ENCODE measurements at regions not wholly inside any gene's neighbourhood (a gene's known extent, or its start where the extent isn't known, plus 50 kb on each side); places are given as distances from the start of the nearest gene placed in this dataset.
"Not testable (repeated sequence)": the region's sequence is repeated elsewhere in the genome, so short reads cannot be mapped to it uniquely, and the experiment has no call there.

GRCh38 chr17:20840987-20841865 is 201.6 kb downstream of the USP22 start:
- DNase-seq (ENCODE audit: low read depth in 4 of 4, low spot score in 3 of 4), result not testable (repeated sequence)

- not testable (repeated sequence) for DNase-seq (ENCODE audit: low read depth in 4 of 4, low spot score in 3 of 4)
These were observed 200.8 kb downstream of the USP22 start for GRCh38 chr17:20842012-20842411.

GRCh38 chr17:20843261-20843660 is 199.6 kb downstream of the USP22 start:
- DNase-seq (ENCODE audit: low read depth in 4 of 4, low spot score in 3 of 4), result not testable (repeated sequence)

- DNase-seq (ENCODE audit: low read depth in 4 of 4, low spot score in 3 of 4), result not testable (repeated sequence)
These were observed 198.8 kb downstream of the USP22 start for GRCh38 chr17:20843799-20844553.

GRCh38 chr17:20848869-20849443 is 193.9 kb downstream of the USP22 start:
- DNase-seq (ENCODE audit: low read depth in 4 of 4, low spot score in 3 of 4), result not testable (repeated sequence)

- DNase-seq (ENCODE audit: low read depth in 4 of 4, low spot score in 3 of 4), result not testable (repeated sequence)
These were observed 191.1 kb downstream of the USP22 start for GRCh38 chr17:20851591-20852238.

GRCh38 chr17:20852239-20852989 is 190.4 kb downstream of the USP22 start:
- no peak for DNase-seq (ENCODE audit: low read depth in 4 of 4, low spot score in 3 of 4)

- no peak for DNase-seq (ENCODE audit: low read depth in 4 of 4, low spot score in 3 of 4)
These were observed 189.8 kb downstream of the USP22 start for GRCh38 chr17:20852990-20853370.

GRCh38 chr17:20855910-20856470 is 186.8 kb downstream of the USP22 start:
- not testable (repeated sequence) for DNase-seq (ENCODE audit: low read depth in 4 of 4, low spot score in 3 of 4)

GRCh38 chr17:20866444-20867209 is 176.2 kb downstream of the USP22 start:
- DNase-seq (ENCODE audit: low read depth in 4 of 4, low spot score in 3 of 4), result not testable (repeated sequence)

- not testable (repeated sequence) for DNase-seq (ENCODE audit: low read depth in 4 of 4, low spot score in 3 of 4)
These were observed 175.3 kb downstream of the USP22 start for GRCh38 chr17:20867436-20867937.

GRCh38 chr17:20867938-20868661 is 174.7 kb downstream of the USP22 start:
- DNase-seq (ENCODE audit: low read depth in 4 of 4, low spot score in 3 of 4), result not testable (repeated sequence)

GRCh38 chr17:20868662-20869007 is 174.2 kb downstream of the USP22 start:
- DNase-seq (ENCODE audit: low read depth in 4 of 4, low spot score in 3 of 4), result not testable (repeated sequence)

- not testable (repeated sequence) for DNase-seq (ENCODE audit: low read depth in 4 of 4, low spot score in 3 of 4)
These were observed 169.6 kb downstream of the USP22 start for GRCh38 chr17:20873173-20873572.

- not testable (repeated sequence) for DNase-seq (ENCODE audit: low read depth in 4 of 4, low spot score in 3 of 4)
These were observed 169.0 kb downstream of the USP22 start for GRCh38 chr17:20873688-20874328.

GRCh38 chr17:20877384-20877783 is 165.4 kb downstream of the USP22 start:
- DNase-seq (ENCODE audit: low read depth in 4 of 4, low spot score in 3 of 4), result not testable (repeated sequence)

- no peak for DNase-seq (ENCODE audit: low read depth in 4 of 4, low spot score in 3 of 4)
These were observed 152.5 kb downstream of the USP22 start for GRCh38 chr17:20890338-20890737.

- not testable (repeated sequence) for DNase-seq (ENCODE audit: low read depth in 4 of 4, low spot score in 3 of 4)
These were observed 147.4 kb downstream of the USP22 start for GRCh38 chr17:20895426-20895825.

All from left renal pelvis (tissue), 4 donors.